GM18507 (cell line): ENCODE measurements at regions not wholly inside any gene's neighbourhood (a gene's known extent, or its start where the extent isn't known, plus 50 kb on each side); places are given as distances from the start of the nearest gene placed in this dataset.

ENCODE experiments used
- DNase-seq: peaks from one replicate; pipeline ENCODE4 v3.0.0; 2011; ENCODE audit warnings: low read depth; ENCODE audit not compliant: insufficient read length; ENCODE audit errors: extremely low spot score
- FAIRE-seq: peaks from 2 replicates; lab custom pipeline; 2011; peaks lifted over from hg19 to GRCh38; lab: Jason Lieb, UNC

GRCh38 chr15:60091911-60092310 is 87.8 kb downstream of the FOXB1 start:
- no peak for DNase-seq
- FAIRE-seq: no peak

- DNase-seq (no peak), FAIRE-seq (no peak)
Measured at GRCh38 chr15:60093273-60094067, 89.4 kb downstream of the FOXB1 start.

GRCh38 chr15:60095711-60096110 is 91.6 kb downstream of the FOXB1 start:
- FAIRE-seq (no peak), DNase-seq (no peak)

DNA sequence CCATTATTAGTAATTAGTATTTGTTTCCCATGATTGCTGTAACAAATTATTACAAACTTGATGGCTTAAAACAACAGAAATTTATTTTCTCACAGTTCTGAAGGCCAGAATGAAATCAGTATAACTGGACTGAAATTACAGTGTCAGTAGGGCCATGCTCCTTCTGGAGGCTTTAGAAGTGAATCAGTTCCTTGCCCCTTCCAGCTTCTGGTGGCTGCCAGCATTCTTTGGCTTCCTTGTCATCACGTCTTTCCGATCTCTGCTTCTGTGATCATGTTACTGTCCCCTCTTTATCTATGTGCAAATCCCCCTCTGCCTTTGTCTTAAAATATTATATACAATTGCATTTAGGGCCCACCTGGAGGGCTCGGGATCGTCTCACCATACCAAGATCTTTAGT is 92.0 kb downstream of the FOXB1 start:
- no peak for FAIRE-seq
- no peak for DNase-seq

- FAIRE-seq (no peak), DNase-seq (no peak)
Measured at GRCh38 chr15:60101416-60101815, 97.3 kb downstream of the FOXB1 start.

GRCh38 chr15:60102748-60103147 is 98.6 kb downstream of the FOXB1 start:
- FAIRE-seq (no peak), DNase-seq (no peak)

- FAIRE-seq: peak; percentile 42
- no peak for DNase-seq
Measured at GRCh38 chr15:60110909-60111308, 106.8 kb downstream of the FOXB1 start.

GRCh38 chr15:60115579-60116380 is 111.7 kb downstream of the FOXB1 start:
- DNase-seq (no peak), FAIRE-seq (no peak)

DNA sequence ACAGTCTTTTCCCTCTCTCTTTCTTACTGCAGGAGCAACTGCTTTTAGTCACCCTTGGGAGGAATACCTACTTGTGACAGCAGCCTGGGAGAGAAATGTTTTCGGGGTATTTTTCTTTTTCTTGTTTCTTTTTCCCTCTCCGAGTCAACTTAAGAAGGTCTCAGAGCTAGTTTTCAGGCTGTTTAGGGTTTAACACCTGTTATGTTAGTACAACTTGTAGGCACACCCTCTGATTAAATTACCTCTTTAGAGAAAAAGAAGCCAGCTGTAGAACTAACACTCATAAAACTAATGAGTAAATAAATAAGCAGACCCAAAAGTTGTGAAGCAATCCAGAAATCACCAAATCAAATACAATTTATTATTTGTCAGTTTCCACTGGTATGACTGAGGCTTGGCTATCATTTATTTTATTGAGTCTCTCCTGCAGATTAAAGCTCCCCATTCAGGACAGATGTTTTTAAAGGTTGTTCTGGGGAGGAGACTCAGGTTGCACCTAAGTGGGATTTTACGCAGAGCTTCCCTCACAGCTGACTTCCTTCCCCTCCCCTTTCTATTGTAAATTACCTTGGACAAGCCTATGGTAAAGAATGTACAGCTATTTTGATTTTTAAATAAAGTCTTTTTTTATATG is 112.5 kb downstream of the FOXB1 start:
- FAIRE-seq (no peak), DNase-seq (no peak)

- DNase-seq: no peak
- no peak for FAIRE-seq
Measured at GRCh38 chr15:60118146-60118545, 114.0 kb downstream of the FOXB1 start.

DNA sequence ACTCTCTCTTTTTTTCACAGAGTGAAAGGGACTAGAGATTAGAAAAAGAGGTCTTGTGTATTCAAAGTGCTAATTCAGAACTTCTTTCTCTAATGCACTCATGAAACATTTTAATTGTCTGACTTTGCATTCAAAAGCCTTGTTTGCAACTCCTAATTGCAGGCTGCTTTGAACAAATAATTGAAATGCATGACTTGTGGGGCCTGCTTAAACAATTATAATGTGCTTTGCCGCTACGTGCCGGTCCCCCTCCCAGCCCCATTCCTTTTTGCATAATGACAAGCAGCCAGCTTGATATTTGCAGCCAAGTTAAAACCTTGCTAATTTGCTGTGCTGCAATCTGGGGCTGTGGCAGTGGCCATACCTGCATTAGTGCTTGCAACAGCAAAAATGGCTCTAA is 114.5 kb downstream of the FOXB1 start:
- FAIRE-seq (no peak), DNase-seq (no peak)

DNA sequence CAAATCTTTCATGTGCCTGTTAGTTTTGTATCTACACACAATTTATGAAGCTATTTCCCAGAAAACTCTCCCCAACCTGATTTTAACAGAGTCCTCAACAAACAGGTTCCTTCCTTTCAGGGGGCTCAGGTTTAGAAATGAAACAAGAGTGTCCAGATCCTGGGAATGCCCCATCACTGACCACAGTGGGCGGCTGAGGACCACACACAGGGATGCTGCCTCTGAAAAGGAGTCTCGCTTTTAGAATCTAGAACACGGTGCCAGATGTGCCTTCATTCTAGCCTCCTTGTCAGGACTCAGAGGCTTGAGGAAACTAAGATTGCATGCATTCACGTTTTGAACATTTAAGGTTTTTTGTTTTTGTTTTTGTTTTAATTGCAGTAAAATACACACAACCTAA is 115.0 kb downstream of the FOXB1 start:
- DNase-seq: no peak
- no peak for FAIRE-seq

GRCh38 chr15:60120100-60120499 is 116.0 kb downstream of the FOXB1 start:
- no peak for DNase-seq
- no peak for FAIRE-seq

- FAIRE-seq (peak; percentile 50), DNase-seq (no peak)
Measured at GRCh38 chr15:60121845-60122244, 117.7 kb downstream of the FOXB1 start.

GRCh38 chr15:60122691-60123090 is 118.6 kb downstream of the FOXB1 start:
- no peak for FAIRE-seq

GRCh38 chr15:60124460-60125070 is 120.5 kb downstream of the FOXB1 start:
- DNase-seq (no peak), FAIRE-seq (no peak)

More at GRCh38 chr15:60122691-60123090, 118.6 kb downstream of the FOXB1 start:
- DNase-seq: no peak

GRCh38 chr15:60125334-60125733 is 121.2 kb downstream of the FOXB1 start:
- no peak for DNase-seq
- no peak for FAIRE-seq

GRCh38 chr15:60126200-60126599 is 122.1 kb downstream of the FOXB1 start:
- FAIRE-seq: no peak
- no peak for DNase-seq

GRCh38 chr15:60126661-60127060 is 122.5 kb downstream of the FOXB1 start:
- FAIRE-seq: no peak
- no peak for DNase-seq

- FAIRE-seq: no peak
- DNase-seq: peak; percentile 1
Measured at GRCh38 chr15:60128000-60128376, 123.9 kb downstream of the FOXB1 start.
